ENCODE measurements at regions not wholly inside any gene's neighbourhood (a gene's known extent, or its start where the extent isn't known, plus 50 kb on each side); places are given as distances from the start of the nearest gene placed in this dataset.

DNA sequence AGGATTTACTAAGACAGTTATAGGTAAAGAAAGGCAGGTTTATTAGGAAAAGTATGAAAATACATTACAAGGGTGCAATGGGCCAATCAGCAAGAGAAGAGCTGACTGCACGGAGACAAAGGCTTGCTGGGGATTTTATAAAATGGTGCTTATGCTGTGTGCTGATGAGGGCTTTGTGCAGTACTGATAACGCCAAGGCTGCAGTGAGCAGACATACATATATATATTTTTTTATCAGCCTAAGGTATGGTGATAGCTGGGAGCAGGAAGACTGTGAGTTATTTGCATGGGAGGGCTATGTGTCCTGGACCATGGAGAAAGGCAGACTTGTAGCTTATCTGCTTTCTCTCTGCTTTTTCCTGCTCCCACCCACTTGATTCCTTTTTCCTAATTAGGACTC lies 208.1 kb upstream of the ACTBL2 start:
- TF ChIP-seq, protein P1, sequence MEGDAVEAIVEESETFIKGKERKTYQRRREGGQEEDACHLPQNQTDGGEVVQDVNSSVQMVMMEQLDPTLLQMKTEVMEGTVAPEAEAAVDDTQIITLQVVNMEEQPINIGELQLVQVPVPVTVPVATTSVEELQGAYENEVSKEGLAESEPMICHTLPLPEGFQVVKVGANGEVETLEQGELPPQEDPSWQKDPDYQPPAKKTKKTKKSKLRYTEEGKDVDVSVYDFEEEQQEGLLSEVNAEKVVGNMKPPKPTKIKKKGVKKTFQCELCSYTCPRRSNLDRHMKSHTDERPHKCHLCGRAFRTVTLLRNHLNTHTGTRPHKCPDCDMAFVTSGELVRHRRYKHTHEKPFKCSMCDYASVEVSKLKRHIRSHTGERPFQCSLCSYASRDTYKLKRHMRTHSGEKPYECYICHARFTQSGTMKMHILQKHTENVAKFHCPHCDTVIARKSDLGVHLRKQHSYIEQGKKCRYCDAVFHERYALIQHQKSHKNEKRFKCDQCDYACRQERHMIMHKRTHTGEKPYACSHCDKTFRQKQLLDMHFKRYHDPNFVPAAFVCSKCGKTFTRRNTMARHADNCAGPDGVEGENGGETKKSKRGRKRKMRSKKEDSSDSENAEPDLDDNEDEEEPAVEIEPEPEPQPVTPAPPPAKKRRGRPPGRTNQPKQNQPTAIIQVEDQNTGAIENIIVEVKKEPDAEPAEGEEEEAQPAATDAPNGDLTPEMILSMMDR (conservative IDR thresholded peaks at IDR 0.05), result no peak
- TF ChIP-seq ZFX (IDR thresholded peaks at IDR 0.05), result no peak
